Stomach (tissue), 4 donors: ENCODE measurements at regions not wholly inside any gene's neighbourhood (a gene's known extent, or its start where the extent isn't known, plus 50 kb on each side); places are given as distances from the start of the nearest gene placed in this dataset.

ENCODE experiments used
- POLR2A ChIP-seq, 4 donors: fragments of 450-650 bp; IDR thresholded peaks; one replicate each; pipeline ENCODE4 v1.6.1; 2016; ENCODE audit warnings: antibody characterized with exemption in 4 of 4, control low read depth in 2 of 4, mild to moderate bottlenecking in 1 of 4, moderate library complexity in 1 of 4
- TF ChIP-seq, protein P1 (sequence below), 7 experiments: fragments of 450-650 bp in 4 of 7; fragments of 200-600 bp in 3 of 7; sonication (generic) in 3 of 7; IDR thresholded peaks; one replicate each; pipeline ENCODE4 v1.5.1; 2016 to 2019; ENCODE audit warnings: antibody characterized with exemption in 7 of 7, control low read depth in 2 of 7, mild to moderate bottlenecking in 1 of 7

DNA sequence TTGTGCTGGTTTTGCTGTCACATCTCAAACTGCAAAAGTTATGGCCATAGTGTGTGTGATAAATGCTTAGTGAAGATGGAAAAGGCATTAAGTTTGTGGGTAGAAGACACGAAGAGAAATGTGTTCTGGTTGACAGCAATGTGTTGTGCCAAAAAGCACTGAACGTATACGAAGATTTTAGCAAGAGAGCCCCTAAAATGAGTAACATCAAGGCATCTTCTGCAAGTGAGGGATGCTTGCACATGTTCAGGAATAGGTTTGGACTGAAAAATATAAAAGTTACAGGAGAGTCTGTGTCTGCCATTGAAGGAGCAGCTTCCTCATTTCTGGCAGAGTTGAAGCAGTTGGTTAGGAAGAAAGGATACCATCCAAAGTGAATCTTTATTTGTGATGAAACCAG, 167.1 kb downstream of the ADAMTS15 start:
- no peak for TF ChIP-seq POLR2A (IDR thresholded peaks at IDR 0.05)
- TF ChIP-seq, protein P1, sequence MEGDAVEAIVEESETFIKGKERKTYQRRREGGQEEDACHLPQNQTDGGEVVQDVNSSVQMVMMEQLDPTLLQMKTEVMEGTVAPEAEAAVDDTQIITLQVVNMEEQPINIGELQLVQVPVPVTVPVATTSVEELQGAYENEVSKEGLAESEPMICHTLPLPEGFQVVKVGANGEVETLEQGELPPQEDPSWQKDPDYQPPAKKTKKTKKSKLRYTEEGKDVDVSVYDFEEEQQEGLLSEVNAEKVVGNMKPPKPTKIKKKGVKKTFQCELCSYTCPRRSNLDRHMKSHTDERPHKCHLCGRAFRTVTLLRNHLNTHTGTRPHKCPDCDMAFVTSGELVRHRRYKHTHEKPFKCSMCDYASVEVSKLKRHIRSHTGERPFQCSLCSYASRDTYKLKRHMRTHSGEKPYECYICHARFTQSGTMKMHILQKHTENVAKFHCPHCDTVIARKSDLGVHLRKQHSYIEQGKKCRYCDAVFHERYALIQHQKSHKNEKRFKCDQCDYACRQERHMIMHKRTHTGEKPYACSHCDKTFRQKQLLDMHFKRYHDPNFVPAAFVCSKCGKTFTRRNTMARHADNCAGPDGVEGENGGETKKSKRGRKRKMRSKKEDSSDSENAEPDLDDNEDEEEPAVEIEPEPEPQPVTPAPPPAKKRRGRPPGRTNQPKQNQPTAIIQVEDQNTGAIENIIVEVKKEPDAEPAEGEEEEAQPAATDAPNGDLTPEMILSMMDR (IDR thresholded peaks at IDR 0.05), result no peak
